ENCODE measurements at regions not wholly inside any gene's neighbourhood (a gene's known extent, or its start where the extent isn't known, plus 50 kb on each side); places are given as distances from the start of the nearest gene placed in this dataset.

GRCh38 chr1:118736322-118736721 lies 251.8 kb downstream of the TBX15 start:
- 91 to 96% methylated on average over 1 of the region's 1 CpG for WGBS, 2 donors
- TF ChIP-seq POLR2A (IDR thresholded peaks at IDR 0.05) (no peak), CTCF (IDR thresholded peaks at IDR 0.05) (no peak)
- no peak overlapping the region for H3K4me3 ChIP-seq (ENCODE audit: low read depth, poor library complexity, severe bottlenecking)
- intact Hi-C loops (cut with DNase I; ENCODE audit: low total_unique reads), result no loop called here
- no peak for DNase-seq (ENCODE audit: low spot score in 2 of 2)

- no peak overlapping the region for H3K4me3 ChIP-seq (ENCODE audit: low read depth, poor library complexity, severe bottlenecking)
- intact Hi-C loops (cut with DNase I; ENCODE audit: low total_unique reads), result no loop called here
- 66 to 67% methylated on average over 3 of the region's 3 CpGs for WGBS, 2 donors
- no peak for TF ChIP-seq POLR2A (IDR thresholded peaks at IDR 0.05)
- no peak for TF ChIP-seq CTCF (IDR thresholded peaks at IDR 0.05)
- DNase-seq (ENCODE audit: low spot score in 2 of 2), result no peak
These were observed 270.2 kb downstream of the TBX15 start for GRCh38 chr1:118717893-118718292.

- WGBS, 2 donors, result 75 to 79% methylated on average over 1 of the region's 1 CpG
- H3K4me3 ChIP-seq (ENCODE audit: low read depth, poor library complexity, severe bottlenecking), result no peak overlapping the region
- DNase-seq (ENCODE audit: low spot score in 2 of 2), result no peak
- TF ChIP-seq CTCF (IDR thresholded peaks at IDR 0.05) (no peak), POLR2A (IDR thresholded peaks at IDR 0.05) (no peak)
- intact Hi-C loops (cut with DNase I; ENCODE audit: low total_unique reads), result no loop called here
These were observed 271.4 kb downstream of the TBX15 start for GRCh38 chr1:118716775-118717174.

GRCh38 chr1:118711356-118711755 lies 276.8 kb downstream of the TBX15 start:
- H3K4me3 ChIP-seq (ENCODE audit: low read depth, poor library complexity, severe bottlenecking), result no peak overlapping the region
- TF ChIP-seq CTCF (IDR thresholded peaks at IDR 0.05), result no peak
- TF ChIP-seq POLR2A (IDR thresholded peaks at IDR 0.05), result no peak
- DNase-seq (ENCODE audit: low spot score in 2 of 2), result no peak
- 42 to 68% methylated on average over 2 of the region's 2 CpGs for WGBS, 2 donors
- intact Hi-C loops (cut with DNase I; ENCODE audit: low total_unique reads), result no loop called here

- WGBS, 2 donors, result 58 to 63% methylated on average over 2 of the region's 2 CpGs
- no peak overlapping the region for H3K4me3 ChIP-seq (ENCODE audit: low read depth, poor library complexity, severe bottlenecking)
- intact Hi-C loops (cut with DNase I; ENCODE audit: low total_unique reads), result no loop called here
- DNase-seq (ENCODE audit: low spot score in 2 of 2), result no peak
- no peak for TF ChIP-seq POLR2A (IDR thresholded peaks at IDR 0.05)
- TF ChIP-seq CTCF (IDR thresholded peaks at IDR 0.05), result no peak
These were observed 289.2 kb downstream of the TBX15 start for GRCh38 chr1:118698911-118699310.

- intact Hi-C loops (cut with DNase I; ENCODE audit: low total_unique reads), result no loop called here
- DNase-seq (ENCODE audit: low spot score in 2 of 2), result no peak
- WGBS, 2 donors, result 43% methylated on average over 1 of the region's 1 CpG
- TF ChIP-seq POLR2A (IDR thresholded peaks at IDR 0.05), result no peak
- TF ChIP-seq CTCF (IDR thresholded peaks at IDR 0.05), result no peak
- no peak overlapping the region for H3K4me3 ChIP-seq (ENCODE audit: low read depth, poor library complexity, severe bottlenecking)
These were observed 296.0 kb downstream of the TBX15 start for GRCh38 chr1:118692143-118692542.

Data from lower leg skin (tissue), 4 donors.